ENCODE measurements at regions not wholly inside any gene's neighbourhood (a gene's known extent, or its start where the extent isn't known, plus 50 kb on each side); places are given as distances from the start of the nearest gene placed in this dataset.

DNA sequence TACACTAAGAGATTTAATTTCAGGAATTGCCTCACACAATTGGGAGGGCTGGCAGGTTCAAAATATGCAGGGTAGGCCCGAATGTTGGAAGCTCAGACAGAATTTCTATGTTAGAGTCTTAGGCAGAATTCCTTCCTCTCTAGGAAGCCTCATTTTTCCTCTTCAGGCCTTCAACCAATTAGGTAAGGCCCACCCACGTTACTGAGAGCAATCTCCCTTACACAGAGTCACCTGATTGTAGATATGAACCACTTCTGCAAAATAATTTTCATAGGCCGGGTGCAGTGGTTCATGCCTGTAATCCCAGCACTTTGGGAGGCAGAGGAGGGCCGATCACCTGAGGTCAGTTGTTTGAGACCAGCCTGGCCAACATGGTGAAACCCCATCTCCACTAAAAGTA is 50.2 kb upstream of the HIVEP1 start:
- no peak for DNase-seq (ENCODE audit: low read depth, low spot score)
- Histone ChIP-seq H3K36me3 (ENCODE audit: control insufficient read depth, insufficient read depth, low read length) (no peaks in the 10 kb centered on the region), H3K9me3 (ENCODE audit: control insufficient read depth, insufficient read depth, low read length) (no peaks in the 10 kb centered on the region), H3K27me3 (ENCODE audit: control insufficient read depth, insufficient read depth, low read length) (no peaks in the 10 kb centered on the region), H3K4me3 (ENCODE audit: low read length) (no peak overlapping the region), H3K4me1 (ENCODE audit: control insufficient read depth, insufficient read depth, low read length) (no peaks in the 10 kb centered on the region), H3K27ac (ENCODE audit: low read length) (no peak overlapping the region)
- no CpG with 5 or more reads among the region's 4 CpGs for WGBS (ENCODE audit: insufficient coverage, insufficient read length)

DNA sequence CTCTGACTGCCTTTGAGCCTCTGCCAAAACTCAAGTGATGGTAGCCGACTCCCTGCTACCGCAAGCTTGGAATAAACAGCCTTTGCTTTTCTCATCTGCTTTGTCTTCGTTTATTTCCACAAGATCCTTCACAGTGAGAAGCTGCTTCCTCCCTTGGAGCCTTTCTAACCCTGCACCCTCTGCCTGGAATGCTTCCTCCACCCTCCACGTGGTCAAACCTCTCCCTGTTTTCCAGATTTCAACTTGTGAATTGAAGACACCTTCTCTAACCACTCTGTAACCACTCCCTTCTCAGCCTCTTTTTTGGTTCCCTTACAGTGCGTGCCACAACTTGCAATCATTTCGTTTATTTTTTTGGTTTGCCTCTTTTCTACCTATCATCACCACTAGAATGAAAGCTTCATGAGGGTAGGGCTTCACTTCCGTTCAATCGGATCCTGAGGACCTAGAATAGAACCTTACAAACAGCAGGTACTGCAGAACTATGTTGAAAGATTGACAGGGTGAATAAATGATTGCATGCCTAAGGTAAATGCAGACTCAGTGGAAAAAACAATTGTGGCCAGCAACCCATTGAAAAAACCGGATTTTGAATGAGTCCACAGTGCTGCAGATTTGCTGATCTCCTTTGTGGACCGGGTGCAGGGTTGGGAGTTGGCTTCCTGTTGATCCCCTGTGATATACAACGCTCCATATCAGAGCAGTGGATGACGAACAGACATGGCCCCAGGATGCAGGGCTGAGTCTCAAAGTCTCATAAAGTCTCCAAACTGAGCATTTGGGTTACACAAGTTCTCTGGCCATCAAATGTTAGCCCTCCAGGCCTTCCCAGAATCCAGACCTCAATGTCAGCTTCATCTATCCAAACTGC is 51.0 kb upstream of the HIVEP1 start:
- Histone ChIP-seq H3K4me1 (ENCODE audit: control insufficient read depth, insufficient read depth, low read length) (no peaks in the 10 kb centered on the region), H3K27ac (ENCODE audit: low read length) (no peak overlapping the region), H3K9me3 (ENCODE audit: control insufficient read depth, insufficient read depth, low read length) (no peaks in the 10 kb centered on the region), H3K4me3 (ENCODE audit: low read length) (no peak overlapping the region), H3K27me3 (ENCODE audit: control insufficient read depth, insufficient read depth, low read length) (no peaks in the 10 kb centered on the region), H3K36me3 (ENCODE audit: control insufficient read depth, insufficient read depth, low read length) (no peaks in the 10 kb centered on the region)
- WGBS (ENCODE audit: insufficient coverage, insufficient read length), result no CpG with 5 or more reads among the region's 12 CpGs
- no peak for DNase-seq (ENCODE audit: low read depth, low spot score)

DNA sequence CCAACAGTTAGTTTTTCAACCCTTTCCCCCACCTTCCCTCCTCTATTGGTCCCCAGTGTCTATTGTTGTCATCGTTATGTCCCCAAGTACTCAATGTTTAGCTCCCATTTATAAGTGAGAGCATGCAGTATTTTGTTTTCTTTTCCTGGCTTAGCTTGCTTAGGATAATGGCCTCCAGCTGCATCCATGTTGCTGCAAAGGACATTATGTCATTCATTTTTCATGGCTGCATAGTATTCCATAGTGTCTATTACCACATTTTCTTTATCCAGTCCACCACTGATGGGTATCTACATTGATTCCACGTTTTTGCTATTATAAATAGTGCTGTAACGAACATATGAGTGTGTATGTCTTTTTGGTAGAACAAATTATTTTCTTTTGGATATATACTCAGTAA is 55.3 kb upstream of the HIVEP1 start:
- no peaks in the 10 kb centered on the region for H3K36me3 ChIP-seq (ENCODE audit: control insufficient read depth, insufficient read depth, low read length)
- no CpG with 5 or more reads among the region's 3 CpGs for WGBS (ENCODE audit: insufficient coverage, insufficient read length)
- H3K27ac ChIP-seq (ENCODE audit: low read length), result no peak overlapping the region
- no peak overlapping the region for H3K4me3 ChIP-seq (ENCODE audit: low read length)
- H3K27me3 ChIP-seq (ENCODE audit: control insufficient read depth, insufficient read depth, low read length), result no peaks in the 10 kb centered on the region
- no peaks in the 10 kb centered on the region for H3K4me1 ChIP-seq (ENCODE audit: control insufficient read depth, insufficient read depth, low read length)
- no peaks in the 10 kb centered on the region for H3K9me3 ChIP-seq (ENCODE audit: control insufficient read depth, insufficient read depth, low read length)
- DNase-seq (ENCODE audit: low read depth, low spot score), result no peak

DNA sequence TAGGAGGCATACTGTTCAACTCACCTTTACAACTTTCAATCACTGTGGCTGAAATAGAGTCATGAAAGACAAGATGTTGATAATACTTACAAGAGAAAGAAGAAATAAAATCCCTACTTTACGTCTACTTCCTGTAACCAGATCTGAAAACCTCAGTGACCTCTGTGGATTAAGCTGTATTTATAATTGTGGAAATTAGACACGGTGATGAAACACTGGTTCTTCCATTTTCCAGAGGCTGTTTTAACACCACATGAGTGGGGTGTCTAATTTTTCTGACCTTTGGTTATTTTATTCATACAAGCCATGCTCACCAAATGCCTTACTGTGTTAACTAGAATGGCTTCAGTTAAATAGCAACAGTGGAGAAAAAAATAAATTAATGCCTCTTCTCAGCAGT is 58.5 kb upstream of the HIVEP1 start:
- no peak for DNase-seq (ENCODE audit: low read depth, low spot score)
- H3K27me3 ChIP-seq (ENCODE audit: control insufficient read depth, insufficient read depth, low read length), result no peaks in the 10 kb centered on the region
- no peaks in the 10 kb centered on the region for H3K4me1 ChIP-seq (ENCODE audit: control insufficient read depth, insufficient read depth, low read length)
- no CpG with 5 or more reads among the region's 2 CpGs for WGBS (ENCODE audit: insufficient coverage, insufficient read length)
- H3K36me3 ChIP-seq (ENCODE audit: control insufficient read depth, insufficient read depth, low read length), result no peaks in the 10 kb centered on the region
- no peaks in the 10 kb centered on the region for H3K9me3 ChIP-seq (ENCODE audit: control insufficient read depth, insufficient read depth, low read length)
- H3K4me3 ChIP-seq (ENCODE audit: low read length), result no peak overlapping the region
- H3K27ac ChIP-seq (ENCODE audit: low read length), result no peak overlapping the region

DNA sequence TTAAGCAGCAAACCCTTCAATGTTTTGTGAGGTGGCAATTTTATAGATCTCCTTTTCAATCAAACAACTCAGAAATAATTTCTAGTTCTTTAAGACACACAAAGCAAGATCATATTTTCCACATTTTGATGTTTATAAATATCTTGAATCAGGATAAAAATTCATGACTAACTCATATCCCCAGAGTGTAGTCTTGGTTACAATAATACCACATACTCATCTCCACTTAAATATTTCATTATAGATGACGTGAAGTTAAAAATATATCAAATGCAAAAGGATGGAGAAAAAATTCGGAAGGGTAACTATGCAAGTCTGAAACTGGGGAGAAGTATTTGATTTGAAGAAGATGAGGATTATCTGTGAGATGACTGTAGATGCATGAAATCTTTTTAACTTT is 59.8 kb upstream of the HIVEP1 start:
- H3K27ac ChIP-seq (ENCODE audit: low read length), result no peak overlapping the region
- DNase-seq (ENCODE audit: low read depth, low spot score), result no peak
- H3K4me3 ChIP-seq (ENCODE audit: low read length), result no peak overlapping the region
- no peaks in the 10 kb centered on the region for H3K9me3 ChIP-seq (ENCODE audit: control insufficient read depth, insufficient read depth, low read length)
- no peaks in the 10 kb centered on the region for H3K36me3 ChIP-seq (ENCODE audit: control insufficient read depth, insufficient read depth, low read length)
- WGBS (ENCODE audit: insufficient coverage, insufficient read length), result 100% methylated on average over 2 of the region's 2 CpGs
- H3K27me3 ChIP-seq (ENCODE audit: control insufficient read depth, insufficient read depth, low read length), result no peaks in the 10 kb centered on the region
- no peaks in the 10 kb centered on the region for H3K4me1 ChIP-seq (ENCODE audit: control insufficient read depth, insufficient read depth, low read length)

DNA sequence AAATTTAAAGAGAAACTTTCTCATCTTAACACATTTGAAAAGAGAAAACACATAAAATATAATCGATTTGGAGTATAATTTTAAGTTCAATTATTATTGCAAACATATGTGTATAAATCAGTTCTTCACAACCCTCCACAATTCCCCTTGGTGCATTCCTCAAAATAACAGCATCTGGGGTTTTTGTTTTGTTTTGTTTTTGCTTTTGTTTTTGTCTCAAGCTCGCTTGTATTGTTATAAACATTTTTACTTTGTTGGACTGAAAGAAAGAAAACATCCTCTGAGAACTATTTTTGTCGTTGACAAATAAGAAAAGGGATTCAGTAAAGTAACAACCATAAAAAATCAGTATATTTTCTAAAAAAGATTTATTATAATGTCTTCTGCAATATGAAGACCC is 60.2 kb upstream of the HIVEP1 start:
- no CpG with 5 or more reads among the region's 3 CpGs for WGBS (ENCODE audit: insufficient coverage, insufficient read length)
- H3K27ac ChIP-seq (ENCODE audit: low read length), result no peak overlapping the region
- no peaks in the 10 kb centered on the region for H3K9me3 ChIP-seq (ENCODE audit: control insufficient read depth, insufficient read depth, low read length)

DNA sequence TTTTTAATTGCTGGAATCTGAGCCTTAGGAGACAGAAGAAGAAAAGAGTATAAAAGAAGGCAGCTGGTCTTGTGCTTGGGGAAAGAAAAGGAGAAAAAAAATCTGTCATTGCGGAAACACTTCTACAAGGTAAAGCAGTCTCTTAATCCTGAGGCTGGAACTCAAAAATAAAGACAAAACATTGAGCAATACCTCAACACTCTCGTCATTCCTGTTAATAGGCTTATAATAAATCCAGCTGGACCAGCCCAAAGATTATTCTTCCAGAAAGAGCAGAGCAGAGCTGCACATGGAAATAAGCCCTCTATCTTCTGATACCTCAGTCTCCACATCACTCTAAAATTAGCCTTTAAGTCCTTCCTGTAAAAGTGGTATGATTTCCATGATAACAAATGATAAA is 62.0 kb upstream of the HIVEP1 start:
- no peak for DNase-seq (ENCODE audit: low read depth, low spot score)
- no peaks in the 10 kb centered on the region for H3K36me3 ChIP-seq (ENCODE audit: control insufficient read depth, insufficient read depth, low read length)
- H3K27me3 ChIP-seq (ENCODE audit: control insufficient read depth, insufficient read depth, low read length), result no peaks in the 10 kb centered on the region
- H3K4me1 ChIP-seq (ENCODE audit: control insufficient read depth, insufficient read depth, low read length), result no peaks in the 10 kb centered on the region
- H3K4me3 ChIP-seq (ENCODE audit: low read length), result no peak overlapping the region
- H3K9me3 ChIP-seq (ENCODE audit: control insufficient read depth, insufficient read depth, low read length), result no peaks in the 10 kb centered on the region
- no CpG with 5 or more reads among the region's 2 CpGs for WGBS (ENCODE audit: insufficient coverage, insufficient read length)
- H3K27ac ChIP-seq (ENCODE audit: low read length), result no peak overlapping the region

More for the DNA sequence above, 60.2 kb upstream of the HIVEP1 start:
- Histone ChIP-seq H3K4me1 (ENCODE audit: control insufficient read depth, insufficient read depth, low read length) (no peaks in the 10 kb centered on the region), H3K4me3 (ENCODE audit: low read length) (no peak overlapping the region), H3K27me3 (ENCODE audit: control insufficient read depth, insufficient read depth, low read length) (no peaks in the 10 kb centered on the region), H3K36me3 (ENCODE audit: control insufficient read depth, insufficient read depth, low read length) (no peaks in the 10 kb centered on the region)
- DNase-seq (ENCODE audit: low read depth, low spot score), result no peak

DNA sequence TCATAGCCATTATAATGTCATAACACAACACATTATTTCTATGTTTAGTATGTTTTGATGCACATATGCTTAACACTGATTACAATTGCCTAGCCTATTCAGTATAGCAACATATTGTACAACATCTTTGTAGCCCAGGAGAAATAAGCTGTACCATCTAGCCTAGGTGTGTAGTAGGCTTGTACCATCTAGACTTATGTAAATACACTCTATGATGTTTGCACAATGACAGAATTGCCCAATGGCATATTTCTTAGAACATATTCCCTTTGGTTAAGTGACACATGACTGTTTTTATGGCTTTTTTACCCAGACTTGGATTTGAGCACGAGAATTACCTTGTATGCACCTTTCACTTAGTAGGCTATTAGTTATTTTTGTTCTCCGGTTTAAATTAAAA is 64.5 kb upstream of the HIVEP1 start:
- DNase-seq (ENCODE audit: low read depth, low spot score), result no peak
- no peak overlapping the region for H3K27ac ChIP-seq (ENCODE audit: low read length)
- no peaks in the 10 kb centered on the region for H3K27me3 ChIP-seq (ENCODE audit: control insufficient read depth, insufficient read depth, low read length)
- H3K9me3 ChIP-seq (ENCODE audit: control insufficient read depth, insufficient read depth, low read length), result no peaks in the 10 kb centered on the region
- H3K36me3 ChIP-seq (ENCODE audit: control insufficient read depth, insufficient read depth, low read length), result no peaks in the 10 kb centered on the region
- no CpG with 5 or more reads among the region's 2 CpGs for WGBS (ENCODE audit: insufficient coverage, insufficient read length)
- H3K4me1 ChIP-seq (ENCODE audit: control insufficient read depth, insufficient read depth, low read length), result no peaks in the 10 kb centered on the region
- no peak overlapping the region for H3K4me3 ChIP-seq (ENCODE audit: low read length)

DNA sequence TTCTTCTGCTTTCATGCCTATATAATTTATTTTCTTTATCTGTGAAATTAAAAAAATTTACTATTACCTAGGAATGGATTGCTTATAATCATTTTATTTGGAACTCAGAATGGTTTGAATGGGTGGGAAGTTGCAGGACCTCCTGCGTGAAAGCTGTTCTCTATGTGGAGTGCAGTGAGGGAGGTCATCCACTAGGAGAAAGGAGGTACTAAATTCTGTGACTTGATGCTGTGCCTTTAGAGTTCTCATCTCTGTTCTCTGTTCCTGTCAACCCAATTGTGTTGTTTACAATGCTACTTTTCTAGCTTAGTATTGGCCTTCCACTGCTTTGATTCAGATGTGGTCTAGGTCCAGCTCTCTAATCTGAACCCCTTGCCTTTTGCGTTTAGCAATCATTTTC is 65.0 kb upstream of the HIVEP1 start:
- H3K4me1 ChIP-seq (ENCODE audit: control insufficient read depth, insufficient read depth, low read length), result no peaks in the 10 kb centered on the region
- H3K36me3 ChIP-seq (ENCODE audit: control insufficient read depth, insufficient read depth, low read length), result no peaks in the 10 kb centered on the region
- H3K27ac ChIP-seq (ENCODE audit: low read length), result no peak overlapping the region
- WGBS (ENCODE audit: insufficient coverage, insufficient read length), result no CpG with 5 or more reads among the region's 2 CpGs
- DNase-seq (ENCODE audit: low read depth, low spot score), result no peak
- no peaks in the 10 kb centered on the region for H3K27me3 ChIP-seq (ENCODE audit: control insufficient read depth, insufficient read depth, low read length)
- H3K4me3 ChIP-seq (ENCODE audit: low read length), result no peak overlapping the region
- no peaks in the 10 kb centered on the region for H3K9me3 ChIP-seq (ENCODE audit: control insufficient read depth, insufficient read depth, low read length)

DNA sequence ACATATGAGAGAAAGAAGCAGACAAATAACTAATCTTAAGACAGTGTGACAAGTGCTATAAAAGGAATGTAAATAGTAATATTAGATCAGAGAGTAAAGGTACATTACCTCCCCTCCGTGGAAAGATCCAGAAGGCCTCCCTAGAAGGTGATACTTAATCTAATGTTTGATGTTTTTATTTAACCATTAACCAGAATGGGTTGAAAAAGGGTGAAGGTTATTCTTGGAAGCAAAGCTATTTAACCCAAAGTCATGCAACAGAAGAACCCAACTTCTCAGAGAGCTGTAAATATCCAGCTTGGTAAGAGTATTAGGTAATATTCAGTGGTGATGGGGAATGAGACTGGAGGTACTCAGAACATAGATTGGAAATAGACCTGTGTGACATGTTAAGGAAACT is 68.0 kb upstream of the HIVEP1 start:
- WGBS (ENCODE audit: insufficient coverage, insufficient read length), result no CpG with 5 or more reads among the region's 1 CpG
- no peaks in the 10 kb centered on the region for H3K4me1 ChIP-seq (ENCODE audit: control insufficient read depth, insufficient read depth, low read length)
- no peaks in the 10 kb centered on the region for H3K36me3 ChIP-seq (ENCODE audit: control insufficient read depth, insufficient read depth, low read length)
- no peaks in the 10 kb centered on the region for H3K9me3 ChIP-seq (ENCODE audit: control insufficient read depth, insufficient read depth, low read length)
- H3K27me3 ChIP-seq (ENCODE audit: control insufficient read depth, insufficient read depth, low read length), result no peaks in the 10 kb centered on the region
- H3K27ac ChIP-seq (ENCODE audit: low read length), result no peak overlapping the region
- no peak overlapping the region for H3K4me3 ChIP-seq (ENCODE audit: low read length)
- DNase-seq (ENCODE audit: low read depth, low spot score), result no peak

DNA sequence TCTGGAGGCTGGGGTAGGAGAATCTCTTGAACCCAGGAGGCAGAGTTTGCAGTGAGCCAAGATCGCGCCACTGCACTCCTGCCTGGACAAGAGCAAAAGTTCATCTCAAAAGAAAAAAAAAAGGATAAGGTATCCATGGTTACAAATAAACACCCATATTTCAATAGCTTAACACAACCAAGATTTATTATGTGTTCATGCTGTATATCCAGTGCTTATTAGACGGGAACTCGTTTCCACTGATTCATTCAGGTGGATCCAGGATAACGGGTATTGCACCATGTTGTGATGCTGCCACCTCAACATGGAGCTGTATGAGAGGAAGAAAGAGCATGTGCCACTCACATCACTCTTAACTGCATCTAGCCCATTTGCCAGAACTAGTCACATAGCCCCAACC is 69.1 kb upstream of the HIVEP1 start:
- DNase-seq (ENCODE audit: low read depth, low spot score), result no peak
- H3K36me3 ChIP-seq (ENCODE audit: control insufficient read depth, insufficient read depth, low read length), result no peaks in the 10 kb centered on the region
- no peak overlapping the region for H3K27ac ChIP-seq (ENCODE audit: low read length)
- no peaks in the 10 kb centered on the region for H3K27me3 ChIP-seq (ENCODE audit: control insufficient read depth, insufficient read depth, low read length)
- no peak overlapping the region for H3K4me3 ChIP-seq (ENCODE audit: low read length)
- WGBS (ENCODE audit: insufficient coverage, insufficient read length), result no CpG with 5 or more reads among the region's 5 CpGs
- H3K4me1 ChIP-seq (ENCODE audit: control insufficient read depth, insufficient read depth, low read length), result no peaks in the 10 kb centered on the region; the same call in 1 of the 2 replicates
- no peaks in the 10 kb centered on the region for H3K9me3 ChIP-seq (ENCODE audit: control insufficient read depth, insufficient read depth, low read length)
